Stimulated activated CD8-positive, alpha-beta memory T cell treated with anti-CD3 and anti-CD28 coated beads, Interleukin-7, amount 100 ng/mL, for 1 hour (primary cell): ENCODE measurements at regions not wholly inside any gene's neighbourhood (a gene's known extent, or its start where the extent isn't known, plus 50 kb on each side); places are given as distances from the start of the nearest gene placed in this dataset.
"Not testable (repeated sequence)": the region's sequence is repeated elsewhere in the genome, so short reads cannot be mapped to it uniquely, and the experiment has no call there.

Experiments used
- DNase-seq, 2 donors: peaks; one replicate each; pipeline ENCODE4 v3.0.0-alpha.2; 2020; ENCODE audit warnings: low read depth in 2 of 2

GRCh38 chr7:356691-357462 is 66.9 kb downstream of the FOXL3 start:
- no peak for DNase-seq

- no peak for DNase-seq
Observed at GRCh38 chr7:357531-358209, 67.7 kb downstream of the FOXL3 start.

DNA sequence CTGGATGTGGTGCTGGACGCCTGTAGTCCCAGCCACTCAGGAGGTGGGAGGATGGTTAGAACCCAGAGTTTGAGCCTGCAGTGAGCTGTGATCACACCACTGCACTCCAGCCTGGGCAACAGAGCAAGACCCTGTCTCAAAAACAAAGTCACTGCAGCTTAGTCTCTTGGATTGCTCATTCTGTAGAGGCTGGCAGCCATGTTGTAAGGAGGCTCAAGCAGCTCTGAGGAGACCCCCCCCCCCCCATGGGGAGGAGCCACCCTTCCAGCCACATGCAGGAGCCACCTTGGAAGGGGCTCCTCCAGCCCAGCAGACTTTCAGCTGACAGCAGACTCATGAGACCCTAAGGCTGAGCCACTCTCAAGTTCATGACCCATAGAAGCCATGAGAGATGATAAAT is 68.4 kb downstream of the FOXL3 start:
- no peak for DNase-seq

GRCh38 chr7:359226-359765 is 69.3 kb downstream of the FOXL3 start:
- no peak for DNase-seq

DNA sequence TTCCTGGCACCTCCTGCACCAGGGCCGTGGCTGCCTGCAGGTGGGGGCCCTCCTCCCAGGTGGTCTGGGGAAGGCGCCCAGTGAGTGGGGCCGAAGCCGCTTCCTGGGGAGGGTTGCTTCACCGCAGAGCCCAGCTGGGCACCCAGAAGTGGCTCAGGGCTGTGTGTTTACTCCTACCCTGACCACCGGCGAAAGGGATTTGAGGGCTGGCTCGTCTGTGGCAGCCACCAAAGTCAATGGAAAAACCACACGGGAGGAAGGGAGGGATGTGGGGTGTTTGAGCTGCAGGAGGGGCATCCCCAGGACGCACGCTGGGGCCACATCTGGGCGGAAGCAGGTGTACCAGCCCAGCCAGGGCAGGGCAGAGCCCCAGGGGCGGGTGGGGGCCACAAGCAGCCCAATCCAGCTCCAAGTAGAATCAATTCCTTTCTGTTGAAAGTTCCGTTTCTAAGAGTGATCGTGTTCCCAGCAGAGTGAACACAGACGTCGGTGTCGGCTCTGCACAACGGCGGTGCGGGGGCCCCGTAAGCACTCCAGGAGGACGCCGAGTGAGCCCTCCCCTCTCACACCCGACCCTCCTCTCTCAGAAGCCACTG is 69.9 kb downstream of the FOXL3 start:
- no peak for DNase-seq

DNA sequence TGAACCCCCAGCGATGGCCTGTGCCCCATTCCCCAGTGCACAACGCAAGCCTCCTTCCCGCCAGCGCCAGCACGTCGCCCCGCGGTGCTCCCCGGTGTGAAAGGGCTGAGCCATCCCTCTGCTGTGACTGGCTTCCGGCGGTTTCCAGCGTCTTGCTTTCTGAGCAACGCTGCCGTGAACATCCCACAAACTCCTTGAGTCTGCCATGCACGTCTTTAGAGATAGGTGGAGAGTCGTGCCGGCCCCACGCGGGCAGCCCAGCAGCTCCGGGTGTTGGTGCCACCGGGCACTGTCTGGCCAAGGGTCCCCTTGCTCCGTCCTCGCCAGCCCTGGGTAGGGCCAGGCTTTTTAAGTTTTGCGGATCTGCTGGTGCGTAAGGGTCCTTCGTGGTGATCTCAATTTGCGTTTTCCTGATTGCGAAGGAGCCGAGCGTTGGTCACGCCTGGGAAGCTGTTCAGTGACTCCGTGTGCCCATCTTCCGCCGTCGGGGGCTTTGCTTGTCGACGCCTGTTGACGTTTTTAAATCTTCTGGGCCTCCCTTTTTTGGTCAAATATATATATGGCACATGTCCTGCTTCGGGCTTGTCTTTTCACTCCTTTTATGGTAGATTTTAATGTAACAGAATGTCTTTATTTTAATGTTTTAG is 70.6 kb downstream of the FOXL3 start:
- DNase-seq, result no peak

DNA sequence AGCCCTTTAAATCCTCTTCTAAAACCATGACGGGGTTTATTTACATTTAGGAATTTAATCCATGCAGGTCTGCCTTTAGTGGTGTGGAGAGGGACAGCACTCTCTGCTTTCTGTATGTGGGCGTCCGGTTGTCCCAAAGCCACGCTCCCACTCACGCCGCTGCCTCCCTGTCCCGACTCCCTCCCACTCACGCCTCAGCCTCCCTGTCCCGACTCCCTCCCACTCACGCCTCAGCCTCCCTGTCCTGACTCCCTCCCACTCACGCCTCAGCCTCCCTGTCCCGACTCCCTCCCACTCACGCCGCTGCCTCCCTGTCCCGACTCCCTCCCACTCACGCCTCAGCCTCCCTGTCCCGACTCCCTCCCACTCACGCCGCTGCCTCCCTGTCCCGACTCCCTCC is 71.2 kb downstream of the FOXL3 start:
- not testable (repeated sequence) for DNase-seq

DNA sequence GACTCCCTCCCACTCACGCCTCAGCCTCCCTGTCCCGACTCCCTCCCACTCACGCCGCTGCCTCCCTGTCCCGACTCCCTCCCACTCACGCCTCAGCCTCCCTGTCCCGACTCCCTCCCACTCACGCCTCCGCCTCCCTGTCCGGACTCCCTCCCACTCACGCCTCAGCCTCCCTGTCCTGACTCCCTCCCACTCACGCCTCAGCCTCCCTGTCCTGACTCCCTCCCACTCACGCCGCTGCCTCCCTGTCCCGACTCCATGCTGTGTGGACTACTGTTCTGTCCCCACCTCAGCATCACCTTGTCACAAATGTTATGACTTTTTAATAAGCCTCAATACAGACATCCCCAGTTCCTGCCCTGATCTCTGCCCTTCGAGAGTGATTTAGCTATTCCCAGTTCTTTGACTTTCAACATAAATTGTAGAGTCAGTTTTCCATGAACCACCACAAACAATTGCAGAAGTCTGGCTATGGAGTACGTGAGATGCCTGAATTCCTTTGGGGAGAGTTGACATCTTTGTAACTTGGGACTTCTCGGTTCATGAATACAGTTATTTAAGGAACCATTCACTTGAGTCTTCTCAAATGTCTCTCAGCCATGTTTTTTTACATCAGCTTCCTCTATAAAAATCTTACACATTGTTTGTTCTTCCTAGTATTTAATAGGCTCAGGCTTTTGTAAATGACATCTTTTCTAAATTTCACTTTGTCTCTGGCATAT is 71.9 kb downstream of the FOXL3 start:
- DNase-seq, result no peak

DNA sequence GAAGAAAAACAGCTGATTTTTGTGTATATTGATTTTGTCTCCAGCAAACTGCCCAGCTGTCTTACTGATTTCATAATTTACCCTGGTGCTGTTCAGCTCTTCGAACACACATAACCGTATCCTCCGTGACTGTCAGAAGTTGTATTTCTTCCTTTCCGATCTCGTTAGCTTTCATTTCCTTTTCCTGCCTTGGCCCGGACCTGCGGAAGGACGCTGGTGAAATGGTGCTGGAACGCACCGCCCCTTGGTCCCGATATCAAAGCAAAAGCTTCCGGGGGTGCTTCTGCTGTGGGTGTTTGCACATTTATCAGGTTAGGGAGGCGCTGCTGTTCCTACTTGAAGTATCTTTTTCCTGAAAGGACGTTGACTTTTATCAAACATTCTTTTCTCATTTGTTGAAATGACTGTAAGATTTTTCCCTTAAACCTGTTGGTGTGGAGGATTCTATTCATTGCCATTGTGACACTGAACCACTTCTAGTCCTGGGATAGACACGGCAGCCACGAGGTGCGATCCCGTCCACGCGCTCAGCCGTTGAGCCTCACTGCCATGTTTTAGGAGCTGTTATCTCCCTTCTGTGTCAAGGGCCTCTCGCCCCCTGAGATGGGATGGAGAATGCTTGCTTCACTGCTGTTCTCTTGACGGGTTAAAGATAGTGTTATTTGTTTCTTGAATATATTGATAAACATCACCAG is 72.6 kb downstream of the FOXL3 start:
- DNase-seq, result no peak

DNA sequence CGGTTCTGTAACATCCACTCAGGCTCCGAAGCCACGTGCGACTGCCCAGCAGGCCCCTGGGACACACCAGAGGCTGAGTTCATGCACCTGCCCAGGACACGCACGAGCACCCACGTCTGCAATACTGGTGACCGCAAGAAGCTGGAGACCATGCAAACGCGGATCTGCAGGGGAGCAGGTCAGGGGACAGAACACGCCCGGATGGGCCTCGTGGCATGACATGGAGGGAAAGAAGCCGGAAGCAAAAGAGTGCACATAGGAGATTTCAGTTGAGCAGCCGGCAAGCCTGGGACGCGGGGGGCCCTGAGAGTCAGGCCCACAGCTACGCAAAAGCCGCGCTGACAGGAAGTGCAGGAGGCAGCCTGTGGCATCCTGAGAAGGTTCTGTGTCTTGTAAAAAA is 73.7 kb downstream of the FOXL3 start:
- no peak for DNase-seq

DNA sequence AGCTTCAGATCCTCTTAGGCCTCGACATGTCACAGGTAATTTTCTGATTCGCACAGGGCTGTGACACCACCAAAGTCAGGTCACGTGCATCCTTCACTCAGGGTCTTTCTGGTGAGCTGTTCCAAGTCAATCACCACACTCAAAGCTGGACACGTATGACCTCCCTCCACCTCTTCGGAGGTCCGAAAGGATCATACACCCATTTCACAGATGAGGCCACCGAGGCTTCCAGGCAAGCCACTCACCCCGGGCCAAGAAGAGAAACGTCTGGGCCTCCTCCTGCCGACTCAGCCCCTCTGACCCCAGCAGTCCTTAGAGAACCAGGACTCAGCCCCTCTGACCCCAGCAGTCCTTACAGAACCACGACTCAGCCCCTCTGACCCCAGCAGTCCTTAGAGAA is 74.6 kb downstream of the FOXL3 start:
- DNase-seq, result no peak

- no peak for DNase-seq
Observed at GRCh38 chr7:365593-365992, 75.6 kb downstream of the FOXL3 start.

GRCh38 chr7:366161-366803 is 76.3 kb downstream of the FOXL3 start:
- DNase-seq, result no peak

GRCh38 chr7:367351-367901 is 77.5 kb downstream of the FOXL3 start:
- no peak for DNase-seq

GRCh38 chr7:368651-369475 is 78.9 kb downstream of the FOXL3 start:
- no peak for DNase-seq

DNA sequence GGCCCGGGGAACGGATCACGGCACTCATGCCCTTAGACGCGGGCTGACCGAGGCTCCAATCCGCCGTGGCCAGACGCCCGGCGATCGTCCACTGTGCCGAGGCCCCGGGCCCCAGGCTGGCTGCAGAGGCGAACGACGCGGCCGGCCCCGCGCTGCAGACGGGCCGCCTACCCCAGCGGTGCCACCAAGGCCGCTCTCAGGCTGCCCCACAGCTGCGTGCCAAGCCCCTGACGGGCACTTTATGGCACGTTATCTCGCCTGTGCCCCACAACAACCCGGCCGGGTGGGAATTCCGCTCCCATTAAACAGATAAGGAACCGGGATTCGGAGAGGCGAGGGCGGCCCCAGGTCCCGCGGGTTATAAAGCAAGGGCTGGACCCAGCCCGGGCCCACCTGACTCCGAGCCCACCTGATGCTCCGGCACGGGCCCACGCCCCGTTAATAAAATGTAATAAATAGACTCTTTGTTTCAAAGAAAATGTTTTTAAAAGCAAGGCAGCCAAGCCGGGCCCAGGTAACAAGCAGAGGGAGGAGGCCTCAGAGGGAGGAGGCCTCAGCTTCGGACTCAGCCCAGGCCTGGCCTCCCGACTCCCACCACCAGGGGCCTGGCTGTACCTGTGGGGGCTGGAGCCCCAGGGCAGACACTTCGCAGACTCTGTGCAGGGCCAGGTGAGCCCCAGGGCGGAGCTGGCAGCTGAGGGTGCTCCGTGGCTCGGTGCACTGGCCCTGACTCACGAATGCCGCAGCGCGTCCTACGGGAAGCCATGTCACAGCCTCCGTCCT is 79.7 kb downstream of the FOXL3 start:
- no peak for DNase-seq

- no peak for DNase-seq
Observed at GRCh38 chr7:370259-370625, 80.3 kb downstream of the FOXL3 start.

DNA sequence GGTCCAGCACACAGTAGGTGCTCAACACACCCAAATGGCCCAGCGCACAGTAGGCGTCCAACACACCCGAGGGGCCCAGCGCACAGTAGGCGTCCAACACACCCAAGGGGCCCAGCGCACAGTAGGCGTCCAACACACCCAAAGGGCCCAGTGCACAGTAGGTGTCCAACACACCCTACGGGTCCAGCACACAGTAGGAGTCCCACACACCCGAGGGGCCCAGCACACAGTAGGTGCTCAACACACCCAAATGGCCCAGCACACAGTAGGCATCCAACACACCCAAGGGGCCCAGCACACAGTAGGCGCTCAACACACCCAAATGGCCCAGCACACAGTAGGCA is 80.8 kb downstream of the FOXL3 start:
- DNase-seq, result no peak
